ENCODE measurements at regions not wholly inside any gene's neighbourhood (a gene's known extent, or its start where the extent isn't known, plus 50 kb on each side); places are given as distances from the start of the nearest gene placed in this dataset.
"Not testable (repeated sequence)": the region's sequence is repeated elsewhere in the genome, so short reads cannot be mapped to it uniquely, and the experiment has no call there.

DNA sequence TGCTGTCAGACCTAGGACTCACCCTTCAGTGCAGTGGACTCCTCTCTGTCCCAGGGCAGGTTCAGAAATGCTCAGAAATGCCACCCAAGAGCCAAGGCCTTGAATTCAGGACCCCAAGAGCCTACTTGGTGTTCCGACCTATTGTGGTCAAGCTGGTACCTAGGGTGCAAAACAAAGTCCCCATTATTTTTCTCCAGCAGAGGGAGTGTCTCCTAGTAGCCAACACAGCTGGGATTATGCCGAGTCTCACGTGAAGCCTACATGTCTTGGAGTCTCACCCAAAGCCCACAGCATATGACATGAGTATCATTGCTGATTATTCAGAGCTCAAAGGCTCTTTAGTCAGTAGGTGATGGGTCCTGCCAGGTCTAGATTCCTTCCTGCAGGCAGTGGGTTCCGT lies 671.1 kb upstream of the SPRY2 start:
- Histone ChIP-seq H3K27ac (replicated peaks) (no peak overlapping the region), H3K4me3 (replicated peaks; ENCODE audit: insufficient read depth, low read length) (no peak overlapping the region), H3K27me3 (ENCODE audit: insufficient read depth, poor library complexity, severe bottlenecking) (no peaks in the 10 kb centered on the region)
- TF ChIP-seq SPI1 (IDR thresholded peaks at IDR 0.05; ENCODE audit: borderline replicate concordance, low read depth) = no peak
- no peak for TF ChIP-seq POLR2AphosphoS5 (IDR thresholded peaks at IDR 0.05; ENCODE audit: low read depth)
- TF ChIP-seq, protein P1, sequence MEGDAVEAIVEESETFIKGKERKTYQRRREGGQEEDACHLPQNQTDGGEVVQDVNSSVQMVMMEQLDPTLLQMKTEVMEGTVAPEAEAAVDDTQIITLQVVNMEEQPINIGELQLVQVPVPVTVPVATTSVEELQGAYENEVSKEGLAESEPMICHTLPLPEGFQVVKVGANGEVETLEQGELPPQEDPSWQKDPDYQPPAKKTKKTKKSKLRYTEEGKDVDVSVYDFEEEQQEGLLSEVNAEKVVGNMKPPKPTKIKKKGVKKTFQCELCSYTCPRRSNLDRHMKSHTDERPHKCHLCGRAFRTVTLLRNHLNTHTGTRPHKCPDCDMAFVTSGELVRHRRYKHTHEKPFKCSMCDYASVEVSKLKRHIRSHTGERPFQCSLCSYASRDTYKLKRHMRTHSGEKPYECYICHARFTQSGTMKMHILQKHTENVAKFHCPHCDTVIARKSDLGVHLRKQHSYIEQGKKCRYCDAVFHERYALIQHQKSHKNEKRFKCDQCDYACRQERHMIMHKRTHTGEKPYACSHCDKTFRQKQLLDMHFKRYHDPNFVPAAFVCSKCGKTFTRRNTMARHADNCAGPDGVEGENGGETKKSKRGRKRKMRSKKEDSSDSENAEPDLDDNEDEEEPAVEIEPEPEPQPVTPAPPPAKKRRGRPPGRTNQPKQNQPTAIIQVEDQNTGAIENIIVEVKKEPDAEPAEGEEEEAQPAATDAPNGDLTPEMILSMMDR (IDR thresholded peaks at IDR 0.05; ENCODE audit: insufficient read depth, low read length) = no peak
- TF ChIP-seq, protein P2, sequence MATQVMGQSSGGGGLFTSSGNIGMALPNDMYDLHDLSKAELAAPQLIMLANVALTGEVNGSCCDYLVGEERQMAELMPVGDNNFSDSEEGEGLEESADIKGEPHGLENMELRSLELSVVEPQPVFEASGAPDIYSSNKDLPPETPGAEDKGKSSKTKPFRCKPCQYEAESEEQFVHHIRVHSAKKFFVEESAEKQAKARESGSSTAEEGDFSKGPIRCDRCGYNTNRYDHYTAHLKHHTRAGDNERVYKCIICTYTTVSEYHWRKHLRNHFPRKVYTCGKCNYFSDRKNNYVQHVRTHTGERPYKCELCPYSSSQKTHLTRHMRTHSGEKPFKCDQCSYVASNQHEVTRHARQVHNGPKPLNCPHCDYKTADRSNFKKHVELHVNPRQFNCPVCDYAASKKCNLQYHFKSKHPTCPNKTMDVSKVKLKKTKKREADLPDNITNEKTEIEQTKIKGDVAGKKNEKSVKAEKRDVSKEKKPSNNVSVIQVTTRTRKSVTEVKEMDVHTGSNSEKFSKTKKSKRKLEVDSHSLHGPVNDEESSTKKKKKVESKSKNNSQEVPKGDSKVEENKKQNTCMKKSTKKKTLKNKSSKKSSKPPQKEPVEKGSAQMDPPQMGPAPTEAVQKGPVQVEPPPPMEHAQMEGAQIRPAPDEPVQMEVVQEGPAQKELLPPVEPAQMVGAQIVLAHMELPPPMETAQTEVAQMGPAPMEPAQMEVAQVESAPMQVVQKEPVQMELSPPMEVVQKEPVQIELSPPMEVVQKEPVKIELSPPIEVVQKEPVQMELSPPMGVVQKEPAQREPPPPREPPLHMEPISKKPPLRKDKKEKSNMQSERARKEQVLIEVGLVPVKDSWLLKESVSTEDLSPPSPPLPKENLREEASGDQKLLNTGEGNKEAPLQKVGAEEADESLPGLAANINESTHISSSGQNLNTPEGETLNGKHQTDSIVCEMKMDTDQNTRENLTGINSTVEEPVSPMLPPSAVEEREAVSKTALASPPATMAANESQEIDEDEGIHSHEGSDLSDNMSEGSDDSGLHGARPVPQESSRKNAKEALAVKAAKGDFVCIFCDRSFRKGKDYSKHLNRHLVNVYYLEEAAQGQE (IDR thresholded peaks at IDR 0.05; ENCODE audit: insufficient replicate concordance, low read depth) = no peak
- TF ChIP-seq GABPA (IDR thresholded peaks at IDR 0.05; ENCODE audit: low read depth) = no peak
- DNase-seq (ENCODE audit: low read depth in 1 of 2, low spot score in 1 of 2) = no peak

DNA sequence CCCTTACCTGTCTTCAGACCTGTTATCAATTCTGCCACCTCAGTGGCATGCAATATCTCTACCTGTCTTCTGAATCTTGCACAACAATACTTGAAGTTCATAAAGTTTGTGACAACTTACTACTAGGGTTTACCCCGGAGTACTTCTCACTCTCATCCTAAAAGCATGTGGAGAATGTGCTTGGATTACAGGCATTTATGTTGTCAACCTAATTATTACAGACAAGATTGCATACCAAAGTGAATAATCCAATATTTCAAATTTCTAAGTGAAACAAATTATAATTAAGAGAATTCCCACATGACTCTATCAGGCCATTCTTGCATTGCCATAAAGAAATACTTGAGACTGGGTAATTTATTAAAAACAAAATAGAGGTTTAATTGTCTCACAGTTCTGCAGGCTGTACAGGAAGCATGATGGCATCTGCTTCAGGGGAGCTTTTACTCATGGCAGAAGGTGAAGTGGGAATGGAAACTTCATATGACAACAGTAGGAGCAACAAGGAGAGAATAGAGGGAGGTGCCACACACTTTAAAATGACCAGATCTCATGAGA lies 661.0 kb upstream of the SPRY2 start:
- Histone ChIP-seq H3K27ac (replicated peaks) (no peak overlapping the region), H3K27me3 (ENCODE audit: insufficient read depth, poor library complexity, severe bottlenecking) (no peaks in the 10 kb centered on the region), H3K4me3 (replicated peaks; ENCODE audit: insufficient read depth, low read length) (no peak overlapping the region)
- DNase-seq (ENCODE audit: low read depth in 1 of 2, low spot score in 1 of 2) = no peak
- TF ChIP-seq GABPA (IDR thresholded peaks at IDR 0.05; ENCODE audit: low read depth) (no peak), SPI1 (IDR thresholded peaks at IDR 0.05; ENCODE audit: borderline replicate concordance, low read depth) (no peak), POLR2AphosphoS5 (IDR thresholded peaks at IDR 0.05; ENCODE audit: low read depth) (no peak)
- TF ChIP-seq, protein P2 (IDR thresholded peaks at IDR 0.05; ENCODE audit: insufficient replicate concordance, low read depth) = no peak
- TF ChIP-seq, protein P1 (IDR thresholded peaks at IDR 0.05; ENCODE audit: insufficient read depth, low read length) = no peak

DNA sequence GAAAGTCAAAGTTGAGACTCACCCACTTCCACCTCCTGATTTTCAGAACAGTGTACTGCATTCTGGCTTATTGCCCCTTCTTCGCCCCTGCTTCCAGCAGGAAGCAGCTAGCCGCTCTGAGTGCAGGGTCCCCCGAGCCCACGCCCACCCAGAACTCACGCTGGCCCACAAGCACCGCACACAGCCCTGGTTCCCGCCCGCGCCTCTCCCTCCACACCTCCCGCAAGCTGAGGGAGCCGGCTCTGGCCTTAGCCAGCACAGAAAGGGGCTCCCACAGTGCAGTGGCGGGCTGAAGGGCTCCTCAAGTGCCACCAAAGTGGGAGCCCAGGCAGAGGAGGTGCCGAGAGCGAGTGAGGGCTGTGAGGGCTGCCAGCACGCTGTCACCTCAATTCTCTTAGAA lies 657.7 kb upstream of the SPRY2 start:
- H3K27ac ChIP-seq (replicated peaks); DNase-seq (ENCODE audit: low read depth in 1 of 2, low spot score in 1 of 2); H3K4me3 ChIP-seq (replicated peaks; ENCODE audit: insufficient read depth, low read length); H3K27me3 ChIP-seq (ENCODE audit: insufficient read depth, poor library complexity, severe bottlenecking): not testable (repeated sequence)

DNA sequence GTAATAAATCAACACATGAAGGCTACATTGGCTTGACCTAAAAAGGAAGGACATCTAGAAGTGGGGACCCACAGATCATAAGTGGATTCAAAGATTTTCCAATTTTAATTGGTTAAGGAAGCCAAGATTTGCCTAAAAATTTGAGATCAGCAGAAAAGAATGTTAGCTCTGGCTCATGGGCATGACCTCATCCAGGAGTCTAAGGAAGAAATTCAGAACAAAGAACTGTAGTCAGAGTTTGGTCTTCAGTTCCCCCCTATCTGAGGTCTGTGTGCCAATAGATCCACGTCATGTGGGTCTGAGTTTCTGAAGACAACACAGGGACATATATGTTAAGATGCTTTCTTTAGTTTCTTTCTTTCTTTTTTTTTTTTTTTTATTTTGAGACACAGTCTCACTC lies 648.8 kb upstream of the SPRY2 start:
- Histone ChIP-seq H3K4me3 (replicated peaks; ENCODE audit: insufficient read depth, low read length) (no peak overlapping the region), H3K27ac (replicated peaks) (no peak overlapping the region), H3K27me3 (ENCODE audit: insufficient read depth, poor library complexity, severe bottlenecking) (no peaks in the 10 kb centered on the region)
- TF ChIP-seq GABPA (IDR thresholded peaks at IDR 0.05; ENCODE audit: low read depth) (no peak), SPI1 (IDR thresholded peaks at IDR 0.05; ENCODE audit: borderline replicate concordance, low read depth) (no peak), POLR2AphosphoS5 (IDR thresholded peaks at IDR 0.05; ENCODE audit: low read depth) (no peak)
- TF ChIP-seq, protein P1 (IDR thresholded peaks at IDR 0.05; ENCODE audit: insufficient read depth, low read length) = no peak
- TF ChIP-seq, protein P2 (IDR thresholded peaks at IDR 0.05; ENCODE audit: insufficient replicate concordance, low read depth) = no peak
- DNase-seq (ENCODE audit: low read depth in 1 of 2, low spot score in 1 of 2) = no peak

Measured in HL-60 (cell line).